ENCODE measurements at regions not wholly inside any gene's neighbourhood (a gene's known extent, or its start where the extent isn't known, plus 50 kb on each side); places are given as distances from the start of the nearest gene placed in this dataset.

DNA sequence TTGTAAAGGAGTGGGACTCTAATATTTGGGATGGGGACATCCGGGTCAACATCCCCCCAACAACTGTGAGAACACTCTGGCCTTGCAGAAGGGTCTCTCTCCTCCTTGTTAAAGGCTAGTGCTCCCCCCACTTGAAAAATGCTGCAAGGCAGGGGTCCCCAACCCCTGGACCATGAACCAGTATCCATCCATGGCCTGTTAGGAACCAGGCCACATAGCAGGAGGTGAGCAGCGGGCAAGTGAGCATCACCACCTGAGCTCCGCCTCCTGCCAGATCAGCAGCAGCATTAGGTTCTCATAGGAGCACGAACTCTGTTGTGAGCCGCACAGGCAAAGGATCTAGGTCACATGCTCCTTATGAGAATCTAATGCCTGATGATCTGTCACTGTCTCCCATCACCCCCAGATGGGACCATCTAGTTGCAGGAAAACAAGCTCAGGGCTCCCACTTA lies 243.9 kb upstream of the ID2 start:
- TF ChIP-seq, protein P1, sequence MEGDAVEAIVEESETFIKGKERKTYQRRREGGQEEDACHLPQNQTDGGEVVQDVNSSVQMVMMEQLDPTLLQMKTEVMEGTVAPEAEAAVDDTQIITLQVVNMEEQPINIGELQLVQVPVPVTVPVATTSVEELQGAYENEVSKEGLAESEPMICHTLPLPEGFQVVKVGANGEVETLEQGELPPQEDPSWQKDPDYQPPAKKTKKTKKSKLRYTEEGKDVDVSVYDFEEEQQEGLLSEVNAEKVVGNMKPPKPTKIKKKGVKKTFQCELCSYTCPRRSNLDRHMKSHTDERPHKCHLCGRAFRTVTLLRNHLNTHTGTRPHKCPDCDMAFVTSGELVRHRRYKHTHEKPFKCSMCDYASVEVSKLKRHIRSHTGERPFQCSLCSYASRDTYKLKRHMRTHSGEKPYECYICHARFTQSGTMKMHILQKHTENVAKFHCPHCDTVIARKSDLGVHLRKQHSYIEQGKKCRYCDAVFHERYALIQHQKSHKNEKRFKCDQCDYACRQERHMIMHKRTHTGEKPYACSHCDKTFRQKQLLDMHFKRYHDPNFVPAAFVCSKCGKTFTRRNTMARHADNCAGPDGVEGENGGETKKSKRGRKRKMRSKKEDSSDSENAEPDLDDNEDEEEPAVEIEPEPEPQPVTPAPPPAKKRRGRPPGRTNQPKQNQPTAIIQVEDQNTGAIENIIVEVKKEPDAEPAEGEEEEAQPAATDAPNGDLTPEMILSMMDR (IDR thresholded peaks at IDR 0.05): no peak
- H3K4me3 Mint-ChIP-seq: no peak overlapping the region
- no peaks in the 10 kb centered on the region for H3K36me3 Mint-ChIP-seq (ENCODE audit: low read depth)
- H3K4me1 Mint-ChIP-seq: peaks cover 33% of the 10 kb centered on the region
- CTCF ChIA-PET: no interaction called here
- DNase-seq (no peak), ATAC-seq (ENCODE audit: low read depth) (no peak)
- H3K27ac Mint-ChIP-seq: no peak overlapping the region
- H3K9me3 Mint-ChIP-seq: no peaks in the 10 kb centered on the region
- POLR2A ChIA-PET: no interaction called here
- intact Hi-C loops (cut with micrococcal nuclease): loop anchor here (10.0 kb wide), 1 partner anchor 107 kb away; no protein-coding TSS in a partner anchor
- peaks cover 30% of the 10 kb centered on the region for H3K27me3 Mint-ChIP-seq

- Mint-ChIP-seq H3K9me3 (no peaks in the 10 kb centered on the region), H3K27me3 (peaks cover 30% of the 10 kb centered on the region), H3K4me1 (peaks cover 34% of the 10 kb centered on the region), H3K27ac (no peak overlapping the region), H3K4me3 (no peak overlapping the region), H3K36me3 (ENCODE audit: low read depth) (no peaks in the 10 kb centered on the region)
- intact Hi-C loops (cut with micrococcal nuclease): loop anchor here (10.0 kb wide), 1 partner anchor 106 kb away; no protein-coding TSS in a partner anchor
- TF ChIP-seq, protein P1 (IDR thresholded peaks at IDR 0.05): no peak
- DNase-seq: no peak
- no peak for ATAC-seq (ENCODE audit: low read depth)
- CTCF ChIA-PET: no interaction called here
- POLR2A ChIA-PET: no interaction called here
Observed at GRCh38 chr2:8438476-8438875, 243.4 kb upstream of the ID2 start.

- peaks cover 31% of the 10 kb centered on the region for H3K4me1 Mint-ChIP-seq
- no peak for DNase-seq
- intact Hi-C loops (cut with micrococcal nuclease): loop anchor here (10.0 kb wide), 1 partner anchor 106 kb away; no protein-coding TSS in a partner anchor
- ChIA-PET CTCF (no interaction called here), POLR2A (no interaction called here)
- H3K4me3 Mint-ChIP-seq: no peak overlapping the region
- H3K27me3 Mint-ChIP-seq: peaks cover 30% of the 10 kb centered on the region
- H3K36me3 Mint-ChIP-seq (ENCODE audit: low read depth): no peaks in the 10 kb centered on the region
- H3K9me3 Mint-ChIP-seq: no peaks in the 10 kb centered on the region
- no peak overlapping the region for H3K27ac Mint-ChIP-seq
- no peak for ATAC-seq (ENCODE audit: low read depth)
- TF ChIP-seq, protein P1 (IDR thresholded peaks at IDR 0.05): no peak
Observed at GRCh38 chr2:8438996-8439395, 242.9 kb upstream of the ID2 start.

GRCh38 chr2:8440029-8440778 lies 241.7 kb upstream of the ID2 start:
- intact Hi-C loops (cut with micrococcal nuclease): loop anchor here (5.0 kb wide), 1 partner anchor 37 kb away; no protein-coding TSS in a partner anchor
- H3K4me3 Mint-ChIP-seq: no peak overlapping the region
- no peaks in the 10 kb centered on the region for H3K36me3 Mint-ChIP-seq (ENCODE audit: low read depth)
- ATAC-seq (ENCODE audit: low read depth): no peak
- peaks cover 36% of the 10 kb centered on the region for H3K27me3 Mint-ChIP-seq
- peaks cover 29% of the 10 kb centered on the region for H3K4me1 Mint-ChIP-seq
- TF ChIP-seq, protein P1 (IDR thresholded peaks at IDR 0.05): no peak
- H3K27ac Mint-ChIP-seq: no peak overlapping the region
- no peak for DNase-seq
- POLR2A ChIA-PET: no interaction called here
- CTCF ChIA-PET: no interaction called here
- H3K9me3 Mint-ChIP-seq: no peaks in the 10 kb centered on the region

DNA sequence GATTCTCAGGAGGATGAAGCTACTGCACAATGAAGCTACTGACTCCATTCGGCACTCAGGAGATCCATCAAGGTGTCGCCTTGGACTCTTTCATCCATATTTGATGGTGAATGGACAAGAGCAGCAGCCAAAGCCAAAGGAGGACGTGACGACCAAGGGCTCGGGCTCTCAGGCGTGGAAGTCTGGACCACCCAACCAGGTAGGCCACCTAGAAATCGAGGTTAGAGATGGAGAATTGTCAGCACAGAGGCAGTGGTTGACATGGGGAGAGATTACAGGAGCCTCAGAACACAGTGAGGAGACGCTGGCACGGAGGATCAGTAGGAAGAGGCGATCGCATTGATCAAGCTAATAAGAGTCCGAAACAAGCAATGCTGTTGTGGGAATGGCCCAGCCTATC lies 240.5 kb upstream of the ID2 start:
- Mint-ChIP-seq H3K9me3 (no peaks in the 10 kb centered on the region), H3K4me3 (no peak overlapping the region), H3K4me1 (peaks cover 25% of the 10 kb centered on the region), H3K36me3 (ENCODE audit: low read depth) (no peaks in the 10 kb centered on the region), H3K27ac (no peak overlapping the region), H3K27me3 (peaks cover 43% of the 10 kb centered on the region)
- no peak for DNase-seq
- no peak for ATAC-seq (ENCODE audit: low read depth)
- intact Hi-C loops (cut with micrococcal nuclease): loop anchor here (5.0 kb wide), 1 partner anchor 36 kb away; no protein-coding TSS in a partner anchor
- POLR2A ChIA-PET: no interaction called here
- CTCF ChIA-PET: no interaction called here
- TF ChIP-seq, protein P1 (IDR thresholded peaks at IDR 0.05): no peak

Measured in activated B cell treated with CpG ODN at 0.5 μM for 24 hours (primary cell).